ENCODE measurements at regions not wholly inside any gene's neighbourhood (a gene's known extent, or its start where the extent isn't known, plus 50 kb on each side); places are given as distances from the start of the nearest gene placed in this dataset.

GRCh38 chr2:121028577-121028976 is 256.4 kb downstream of the TFCP2L1 start:
- intact Hi-C loops (cut with micrococcal nuclease) = no loop called here
- Mint-ChIP-seq H3K27ac (no peak overlapping the region), H3K4me1 (ENCODE audit: low read depth) (no peaks in the 10 kb centered on the region), H3K36me3 (ENCODE audit: low read depth) (no peaks in the 10 kb centered on the region), H3K4me3 (no peak overlapping the region), H3K27me3 (ENCODE audit: low read depth) (no peaks in the 10 kb centered on the region), H3K9me3 (no peaks in the 10 kb centered on the region)
- DNase-seq = no peak
- CTCF ChIA-PET = no interaction called here

- CTCF ChIA-PET = interaction anchor here (0.6 kb wide), 1 partner anchor 263 kb away, joined by 3 read pairs; no protein-coding TSS in a partner anchor
- no peaks in the 10 kb centered on the region for H3K36me3 Mint-ChIP-seq (ENCODE audit: low read depth)
- no peak overlapping the region for H3K4me3 Mint-ChIP-seq
- no peaks in the 10 kb centered on the region for H3K27me3 Mint-ChIP-seq (ENCODE audit: low read depth)
- H3K4me1 Mint-ChIP-seq (ENCODE audit: low read depth) = no peaks in the 10 kb centered on the region
- H3K27ac Mint-ChIP-seq = no peak overlapping the region
- intact Hi-C loops (cut with micrococcal nuclease) = no loop called here
- no peak for DNase-seq
- no peaks in the 10 kb centered on the region for H3K9me3 Mint-ChIP-seq
Measured at GRCh38 chr2:121030523-121030922, 254.5 kb downstream of the TFCP2L1 start.

GRCh38 chr2:121031568-121032340 is 253.2 kb downstream of the TFCP2L1 start:
- CTCF ChIA-PET = interaction anchor here (1.4 kb wide), 1 partner anchor 47 kb away, joined by 3 read pairs; no protein-coding TSS in a partner anchor
- H3K4me1 Mint-ChIP-seq (ENCODE audit: low read depth) = no peaks in the 10 kb centered on the region

GRCh38 chr2:121033461-121033996 is 251.5 kb downstream of the TFCP2L1 start:
- no peaks in the 10 kb centered on the region for H3K27me3 Mint-ChIP-seq (ENCODE audit: low read depth)
- H3K27ac Mint-ChIP-seq = no peak overlapping the region
- H3K4me1 Mint-ChIP-seq (ENCODE audit: low read depth) = no peaks in the 10 kb centered on the region
- no peaks in the 10 kb centered on the region for H3K9me3 Mint-ChIP-seq
- no peak for DNase-seq
- no peaks in the 10 kb centered on the region for H3K36me3 Mint-ChIP-seq (ENCODE audit: low read depth)
- intact Hi-C loops (cut with micrococcal nuclease) = no loop called here
- CTCF ChIA-PET = no interaction called here
- H3K4me3 Mint-ChIP-seq = no peak overlapping the region

More at GRCh38 chr2:121031568-121032340, 253.2 kb downstream of the TFCP2L1 start:
- H3K36me3 Mint-ChIP-seq (ENCODE audit: low read depth) = no peaks in the 10 kb centered on the region
- H3K27me3 Mint-ChIP-seq (ENCODE audit: low read depth) = no peaks in the 10 kb centered on the region
- no peak overlapping the region for H3K27ac Mint-ChIP-seq
- intact Hi-C loops (cut with micrococcal nuclease) = no loop called here
- no peaks in the 10 kb centered on the region for H3K9me3 Mint-ChIP-seq
- no peak overlapping the region for H3K4me3 Mint-ChIP-seq
- no peak for DNase-seq

GRCh38 chr2:121034551-121034950 is 250.5 kb downstream of the TFCP2L1 start:
- DNase-seq = no peak
- Mint-ChIP-seq H3K9me3 (no peaks in the 10 kb centered on the region), H3K27ac (no peak overlapping the region), H3K4me3 (no peak overlapping the region), H3K27me3 (ENCODE audit: low read depth) (no peaks in the 10 kb centered on the region), H3K4me1 (ENCODE audit: low read depth) (no peaks in the 10 kb centered on the region), H3K36me3 (ENCODE audit: low read depth) (no peaks in the 10 kb centered on the region)
- intact Hi-C loops (cut with micrococcal nuclease) = no loop called here
- CTCF ChIA-PET = no interaction called here

GRCh38 chr2:121036226-121036692 is 248.7 kb downstream of the TFCP2L1 start:
- H3K27ac Mint-ChIP-seq = no peak overlapping the region
- CTCF ChIA-PET = interaction anchor here (1.0 kb wide), 1 partner anchor 39 kb away, joined by 3 read pairs; no protein-coding TSS in a partner anchor
- H3K27me3 Mint-ChIP-seq (ENCODE audit: low read depth) = no peaks in the 10 kb centered on the region
- intact Hi-C loops (cut with micrococcal nuclease) = no loop called here
- DNase-seq = no peak
- H3K9me3 Mint-ChIP-seq = no peaks in the 10 kb centered on the region
- no peak overlapping the region for H3K4me3 Mint-ChIP-seq
- H3K4me1 Mint-ChIP-seq (ENCODE audit: low read depth) = no peaks in the 10 kb centered on the region
- H3K36me3 Mint-ChIP-seq (ENCODE audit: low read depth) = no peaks in the 10 kb centered on the region

- CTCF ChIA-PET = interaction anchor here (0.5 to 0.6 kb wide), 2 partner anchors 47 to 1864 kb away, joined by 3 read pairs; no protein-coding TSS in a partner anchor
- Mint-ChIP-seq H3K4me3 (no peak overlapping the region), H3K27me3 (ENCODE audit: low read depth) (no peaks in the 10 kb centered on the region), H3K4me1 (ENCODE audit: low read depth) (no peaks in the 10 kb centered on the region), H3K27ac (no peak overlapping the region), H3K9me3 (no peaks in the 10 kb centered on the region), H3K36me3 (ENCODE audit: low read depth) (no peaks in the 10 kb centered on the region)
- DNase-seq = no peak
- intact Hi-C loops (cut with micrococcal nuclease) = no loop called here
Measured at GRCh38 chr2:121037480-121037879, 247.5 kb downstream of the TFCP2L1 start.

- intact Hi-C loops (cut with micrococcal nuclease) = no loop called here
- no peaks in the 10 kb centered on the region for H3K27me3 Mint-ChIP-seq (ENCODE audit: low read depth)
- H3K4me3 Mint-ChIP-seq = no peak overlapping the region
- no peaks in the 10 kb centered on the region for H3K9me3 Mint-ChIP-seq
- CTCF ChIA-PET = interaction anchor here (0.7 kb wide), 1 partner anchor 54 kb away, joined by 3 read pairs; no protein-coding TSS in a partner anchor
- no peak overlapping the region for H3K27ac Mint-ChIP-seq
- no peaks in the 10 kb centered on the region for H3K4me1 Mint-ChIP-seq (ENCODE audit: low read depth)
- H3K36me3 Mint-ChIP-seq (ENCODE audit: low read depth) = no peaks in the 10 kb centered on the region
- DNase-seq = no peak
Measured at GRCh38 chr2:121038031-121038430, 247.0 kb downstream of the TFCP2L1 start.

GRCh38 chr2:121038431-121038830 is 246.6 kb downstream of the TFCP2L1 start:
- no peaks in the 10 kb centered on the region for H3K4me1 Mint-ChIP-seq (ENCODE audit: low read depth)
- H3K36me3 Mint-ChIP-seq (ENCODE audit: low read depth) = no peaks in the 10 kb centered on the region
- H3K27me3 Mint-ChIP-seq (ENCODE audit: low read depth) = no peaks in the 10 kb centered on the region
- H3K9me3 Mint-ChIP-seq = no peaks in the 10 kb centered on the region
- no peak overlapping the region for H3K27ac Mint-ChIP-seq
- CTCF ChIA-PET = interaction anchor here (0.7 kb wide), 1 partner anchor 53 kb away, joined by 3 read pairs; no protein-coding TSS in a partner anchor
- intact Hi-C loops (cut with micrococcal nuclease) = no loop called here
- DNase-seq = no peak
- no peak overlapping the region for H3K4me3 Mint-ChIP-seq

GRCh38 chr2:121038891-121039616 is 245.9 kb downstream of the TFCP2L1 start:
- no peaks in the 10 kb centered on the region for H3K4me1 Mint-ChIP-seq (ENCODE audit: low read depth)
- intact Hi-C loops (cut with micrococcal nuclease) = no loop called here
- no peak overlapping the region for H3K4me3 Mint-ChIP-seq
- H3K27me3 Mint-ChIP-seq (ENCODE audit: low read depth) = no peaks in the 10 kb centered on the region
- no peaks in the 10 kb centered on the region for H3K36me3 Mint-ChIP-seq (ENCODE audit: low read depth)
- no peak overlapping the region for H3K27ac Mint-ChIP-seq
- CTCF ChIA-PET = no interaction called here
- DNase-seq = no peak
- H3K9me3 Mint-ChIP-seq = no peaks in the 10 kb centered on the region

- Mint-ChIP-seq H3K36me3 (ENCODE audit: low read depth) (no peaks in the 10 kb centered on the region), H3K4me1 (ENCODE audit: low read depth) (no peaks in the 10 kb centered on the region), H3K4me3 (no peak overlapping the region), H3K27me3 (ENCODE audit: low read depth) (no peaks in the 10 kb centered on the region), H3K27ac (no peak overlapping the region), H3K9me3 (no peaks in the 10 kb centered on the region)
- intact Hi-C loops (cut with micrococcal nuclease) = no loop called here
- CTCF ChIA-PET = no interaction called here
- DNase-seq = no peak
Measured at GRCh38 chr2:121039679-121040078, 245.3 kb downstream of the TFCP2L1 start.

- intact Hi-C loops (cut with micrococcal nuclease) = no loop called here
- H3K9me3 Mint-ChIP-seq = no peaks in the 10 kb centered on the region
- H3K27ac Mint-ChIP-seq = no peak overlapping the region
- no peaks in the 10 kb centered on the region for H3K27me3 Mint-ChIP-seq (ENCODE audit: low read depth)
- H3K36me3 Mint-ChIP-seq (ENCODE audit: low read depth) = no peaks in the 10 kb centered on the region
- no peaks in the 10 kb centered on the region for H3K4me1 Mint-ChIP-seq (ENCODE audit: low read depth)
- DNase-seq = no peak
- CTCF ChIA-PET = no interaction called here
- no peak overlapping the region for H3K4me3 Mint-ChIP-seq
Measured at GRCh38 chr2:121041516-121041915, 243.5 kb downstream of the TFCP2L1 start.

All from activated naive CD4-positive, alpha-beta T cell treated with anti-CD3 and anti-CD28 coated beads for 36 hours (primary cell).